NT2/D1 (cell line): ENCODE measurements at regions not wholly inside any gene's neighbourhood (a gene's known extent, or its start where the extent isn't known, plus 50 kb on each side); places are given as distances from the start of the nearest gene placed in this dataset.

Source experiments
- SUZ12 ChIP-seq: IDR thresholded peaks from 2 replicates; pipeline ENCODE4 v1.6.1; 2011; ENCODE audit not compliant: insufficient read length, insufficient read depth; ENCODE audit errors: extremely low read depth
- YY1 ChIP-seq: IDR thresholded peaks from 2 replicates; pipeline ENCODE4 v1.6.1; 2011; ENCODE audit not compliant: insufficient read length, insufficient read depth
- ZNF274 ChIP-seq: IDR thresholded peaks from 2 replicates; pipeline ENCODE4 v1.6.1; 2011; ENCODE audit warnings: mild to moderate bottlenecking, low read depth, low read length

GRCh38 chr2:33650171-33650570, 51.1 kb upstream of the FAM98A start:
- TF ChIP-seq YY1, result no peak
- no peak for TF ChIP-seq ZNF274
- no peak for TF ChIP-seq SUZ12
